ENCODE measurements at regions not wholly inside any gene's neighbourhood (a gene's known extent, or its start where the extent isn't known, plus 50 kb on each side); places are given as distances from the start of the nearest gene placed in this dataset.

- Mint-ChIP-seq H3K27ac (no peak overlapping the region), H3K4me1 (no peaks in the 10 kb centered on the region), H3K36me3 (ENCODE audit: low read depth) (no peaks in the 10 kb centered on the region), H3K9me3 (peaks cover 3% of the 10 kb centered on the region), H3K27me3 (ENCODE audit: low read depth) (no peaks in the 10 kb centered on the region), H3K4me3 (no peak overlapping the region)
- TF ChIP-seq CTCF (IDR thresholded peaks at IDR 0.05; ENCODE audit: unreplicated experiment in 3 of 3), result no peak
Measured at GRCh38 chr4:105023668-105024055, 123.0 kb upstream of the TET2 start.

- Mint-ChIP-seq H3K36me3 (ENCODE audit: low read depth) (no peaks in the 10 kb centered on the region), H3K4me1 (no peaks in the 10 kb centered on the region), H3K4me3 (no peak overlapping the region), H3K9me3 (peaks cover 3% of the 10 kb centered on the region), H3K27me3 (ENCODE audit: low read depth) (no peaks in the 10 kb centered on the region), H3K27ac (no peak overlapping the region)
- TF ChIP-seq CTCF (IDR thresholded peaks at IDR 0.05; ENCODE audit: unreplicated experiment in 3 of 3), result no peak
Measured at GRCh38 chr4:105025263-105026017, 121.2 kb upstream of the TET2 start.

- no peak overlapping the region for H3K4me3 Mint-ChIP-seq
- no peak for TF ChIP-seq CTCF (IDR thresholded peaks at IDR 0.05; ENCODE audit: unreplicated experiment in 3 of 3)
- no peaks in the 10 kb centered on the region for H3K36me3 Mint-ChIP-seq (ENCODE audit: low read depth)
- H3K9me3 Mint-ChIP-seq, result peaks cover 11% of the 10 kb centered on the region
- H3K4me1 Mint-ChIP-seq, result no peaks in the 10 kb centered on the region
- no peak overlapping the region for H3K27ac Mint-ChIP-seq
- peaks cover 4% of the 10 kb centered on the region for H3K27me3 Mint-ChIP-seq (ENCODE audit: low read depth)
Measured at GRCh38 chr4:105036991-105037390, 109.7 kb upstream of the TET2 start.

- Mint-ChIP-seq H3K4me1 (no peaks in the 10 kb centered on the region), H3K4me3 (no peak overlapping the region), H3K9me3 (peaks cover 9% of the 10 kb centered on the region), H3K36me3 (ENCODE audit: low read depth) (no peaks in the 10 kb centered on the region), H3K27me3 (ENCODE audit: low read depth) (peaks cover 7% of the 10 kb centered on the region), H3K27ac (no peak overlapping the region)
- no peak for TF ChIP-seq CTCF (IDR thresholded peaks at IDR 0.05; ENCODE audit: unreplicated experiment in 3 of 3)
Measured at GRCh38 chr4:105042451-105042850, 104.2 kb upstream of the TET2 start.

GRCh38 chr4:105050896-105051295 lies 95.8 kb upstream of the TET2 start:
- Mint-ChIP-seq H3K4me3 (no peak overlapping the region), H3K27me3 (ENCODE audit: low read depth) (peaks cover 4% of the 10 kb centered on the region), H3K27ac (no peak overlapping the region), H3K4me1 (no peaks in the 10 kb centered on the region), H3K9me3 (peaks cover 21% of the 10 kb centered on the region), H3K36me3 (ENCODE audit: low read depth) (no peaks in the 10 kb centered on the region)
- TF ChIP-seq CTCF (IDR thresholded peaks at IDR 0.05; ENCODE audit: unreplicated experiment in 3 of 3), result no peak
